Endothelial cell of umbilical vein (primary cell): ENCODE measurements at regions not wholly inside any gene's neighbourhood (a gene's known extent, or its start where the extent isn't known, plus 50 kb on each side); places are given as distances from the start of the nearest gene placed in this dataset.

ENCODE experiments used
- BruUV-seq: library from RNA; stranded (reverse); fragments of 400-500 nt; replicated peaks from 2 replicates; lab custom pipeline; 2021; lab: Mats Ljungman, UMichigan
- CTCF ChIA-PET: fragments of 300-600, 350-600 bp; sonication (Branson Sonifier 250); formaldehyde crosslinking; loops from one replicate; lab custom pipeline; 2021; ENCODE audit warnings: antibody characterized with exemption, inconsistent platforms; lab: Charles Lee
- POLR2A ChIA-PET: fragments of 300-600, 350-600 bp; sonication (Branson Sonifier 250); formaldehyde crosslinking; loops from one replicate; lab custom pipeline; 2021; ENCODE audit warnings: antibody characterized with exemption, inconsistent platforms; lab: Charles Lee
- DNase-seq: peaks from one replicate; pipeline ENCODE4 v3.0.0-alpha.2; 2011; ENCODE audit warnings: low read depth, low spot score
- FAIRE-seq: peaks from 2 replicates; lab custom pipeline; 2011; peaks lifted over from hg19 to GRCh38; lab: Jason Lieb, UNC
- H2AFZ ChIP-seq: 2 replicates; pipeline ENCODE4 v1.6.0; 2012; ENCODE audit warnings: low read depth, low read length, control low read depth, inconsistent platforms
- H3K27ac ChIP-seq: 2 replicates; pipeline ENCODE4 v1.5.1; 2011; ENCODE audit warnings: low read depth, mild to moderate bottlenecking, control low read depth, low read length, moderate library complexity; ENCODE audit not compliant: insufficient read depth
- H3K27me3 ChIP-seq, 2 experiments: 2 replicates each; pipeline versions ENCODE4 v1.6.0 to v1.6.1; 2011; ENCODE audit warnings: low read length in 2 of 2, mixed read lengths in 1 of 2; ENCODE audit not compliant: control insufficient read depth in 2 of 2, insufficient read depth in 2 of 2
- H3K36me3 ChIP-seq, 2 experiments: 2 replicates in 1 of 2; 3 replicates in 1 of 2; pipeline ENCODE4 v1.5.1; 2011; ENCODE audit warnings: low read length in 2 of 2, mild to moderate bottlenecking in 1 of 2, moderate library complexity in 1 of 2; ENCODE audit not compliant: control insufficient read depth in 2 of 2, insufficient read depth in 2 of 2; ENCODE audit errors: extremely low read depth in 1 of 2
- H3K4me1 ChIP-seq: 3 replicates; pipeline ENCODE4 v1.5.1; 2011; ENCODE audit warnings: mild to moderate bottlenecking, low read length; ENCODE audit not compliant: control insufficient read depth, insufficient read depth; ENCODE audit errors: extremely low read depth
- H3K4me2 ChIP-seq: 2 replicates; pipeline ENCODE4 v1.6.1; 2011; ENCODE audit warnings: low read length, control low read depth, mixed read lengths; ENCODE audit not compliant: insufficient read depth
- H3K4me3 ChIP-seq, 3 experiments: fragments of 200-600 bp in 1 of 3; sonication (generic), shearing (Covaris generic) in 1 of 3; replicated peaks in 1 of 3; 2 replicates each; pipeline ENCODE4 v1.5.1; 2011 to 2016; ENCODE audit warnings: control low read depth in 3 of 3, low read length in 3 of 3, mild to moderate bottlenecking in 2 of 3, inconsistent platforms in 1 of 3, low read depth in 1 of 3, moderate library complexity in 1 of 3; ENCODE audit not compliant: insufficient read depth in 1 of 3
- H3K79me2 ChIP-seq: 2 replicates; pipeline ENCODE4 v1.6.0; 2012; ENCODE audit warnings: low read length, inconsistent platforms; ENCODE audit not compliant: control insufficient read depth, insufficient read depth
- H3K9ac ChIP-seq: replicated peaks from 2 replicates; pipeline ENCODE3; 2011; ENCODE audit warnings: low read length, control low read depth; ENCODE audit not compliant: insufficient read depth; ENCODE audit errors: extremely low read depth
- H3K9me1 ChIP-seq: replicated peaks from 3 replicates; pipeline ENCODE4 v1.6.0; 2011; ENCODE audit warnings: mild to moderate bottlenecking, low read length; ENCODE audit not compliant: control insufficient read depth, insufficient read depth; ENCODE audit errors: extremely low read depth
- H3K9me3 ChIP-seq: replicated peaks from 2 replicates; pipeline ENCODE4 v1.5.1; 2012; ENCODE audit warnings: low read length, inconsistent platforms; ENCODE audit not compliant: control insufficient read depth, insufficient read depth
- H4K20me1 ChIP-seq: replicated peaks from 2 replicates; pipeline ENCODE3; 2011; ENCODE audit warnings: mild to moderate bottlenecking, low read length; ENCODE audit not compliant: control insufficient read depth, insufficient read depth; ENCODE audit errors: extremely low read depth
- CTCF ChIP-seq, 2 donors: IDR thresholded peaks; 1 replicate in 1 of 2; 2 replicates in 1 of 2; pipeline ENCODE4 v1.5.1; 2011; ENCODE audit warnings: low read length in 2 of 2, mild to moderate bottlenecking in 2 of 2, moderate library complexity in 2 of 2, control low read depth in 1 of 2, inconsistent platforms in 1 of 2, low read depth in 1 of 2; ENCODE audit not compliant: insufficient read depth in 1 of 2; ENCODE audit errors: extremely low read depth in 1 of 2
- FOS ChIP-seq: IDR thresholded peaks from 2 replicates; pipeline ENCODE4 v1.6.1; 2011; ENCODE audit warnings: mild to moderate bottlenecking, low read length, moderate library complexity, borderline replicate concordance; ENCODE audit not compliant: insufficient read depth
- GATA2 ChIP-seq: IDR thresholded peaks from 2 replicates; pipeline ENCODE4 v1.7.0; 2011; ENCODE audit warnings: low read depth, mild to moderate bottlenecking, moderate library complexity, mixed read lengths, low read length; ENCODE audit not compliant: insufficient read length, insufficient read depth
- JUN ChIP-seq: IDR thresholded peaks from 2 replicates; pipeline ENCODE4 v1.6.1; 2011; ENCODE audit warnings: borderline replicate concordance, low read depth; ENCODE audit not compliant: insufficient read length, insufficient read depth
- MAX ChIP-seq: IDR thresholded peaks from 2 replicates; pipeline ENCODE4 v1.6.1; 2011; ENCODE audit not compliant: insufficient read depth, insufficient read length
- POLR2A ChIP-seq: IDR thresholded peaks from 2 replicates; pipeline ENCODE4 v1.6.1; 2012; ENCODE audit warnings: low read depth, mild to moderate bottlenecking, control low read depth, low read length
- POLR2AphosphoS5 ChIP-seq: IDR thresholded peaks from 2 replicates; pipeline ENCODE4 v1.6.1; 2012; ENCODE audit warnings: low read depth, mild to moderate bottlenecking, control low read depth, low read length, moderate library complexity; ENCODE audit not compliant: insufficient read depth
- dilution Hi-C: fragments of 300-500 bp; cut with MboI; formaldehyde crosslinking; loops from one replicate; pipeline ENCODE4 v1.15.0; 2019; ENCODE audit warnings: low sequenced_read_pairs; ENCODE audit not compliant: extremely low pct_ligation_motif_present
- intact Hi-C: fragments of 100-400 bp; cut with micrococcal nuclease; formaldehyde crosslinking; loops from one replicate; pipeline ENCODE4 v1.10.0; 2022

- H3K9me3 ChIP-seq, result no peaks in the 10 kb centered on the region
Observed at GRCh38 chr6:2404211-2404929, 159.0 kb upstream of the GMDS start.

More at GRCh38 chr6:2404211-2404929, 159.0 kb upstream of the GMDS start:
- FAIRE-seq (no peak), DNase-seq (no peak)
- ChIA-PET POLR2A (no interaction called here), CTCF (interaction anchor here (1.5 kb wide), 1 partner anchor 11 kb away, joined by 4 read pairs; no protein-coding TSS in a partner anchor)
- H4K20me1 ChIP-seq, result no peaks in the 10 kb centered on the region
- TF ChIP-seq JUN (no peak), CTCF (IDR thresholded peaks at IDR 0.05; ENCODE audit: extremely low read depth in 1 of 2, insufficient read depth in 1 of 2, low read depth in 1 of 2, low read length in 2 of 2) (no peak), POLR2AphosphoS5 (no peak), MAX (no peak), FOS (no peak), POLR2A (no peak), GATA2 (no peak)
- no peaks in the 10 kb centered on the region for H3K36me3 ChIP-seq
- H2AFZ ChIP-seq, result no peak overlapping the region
- H3K27me3 ChIP-seq, result no peaks in the 10 kb centered on the region
- intact Hi-C loops, result no loop called here
- H3K4me2 ChIP-seq, result no peak overlapping the region
- H3K9me1 ChIP-seq, result no peaks in the 10 kb centered on the region
- no peaks in the 10 kb centered on the region for H3K4me1 ChIP-seq
- dilution Hi-C loops, result no loop called here
- H3K4me3 ChIP-seq, result no peak overlapping the region
- H3K27ac ChIP-seq, result no peak overlapping the region
- H3K79me2 ChIP-seq, result no peaks in the 10 kb centered on the region
- BruUV-seq, result no TSS peak
- H3K9ac ChIP-seq, result no peak overlapping the region
